Skeletal muscle tissue (tissue), 3 donors: ENCODE measurements at regions not wholly inside any gene's neighbourhood (a gene's known extent, or its start where the extent isn't known, plus 50 kb on each side); places are given as distances from the start of the nearest gene placed in this dataset.

ENCODE experiments used
- H3K27ac ChIP-seq: one replicate; pipeline ENCODE4 v1.7.0; 2013; ENCODE audit warnings: mild to moderate bottlenecking, low read depth, low read length, inconsistent platforms
- H3K27me3 ChIP-seq, 3 donors: one replicate each; pipeline ENCODE4 v1.7.0; 2013; ENCODE audit warnings: low read length in 3 of 3; ENCODE audit not compliant: control insufficient read depth in 3 of 3, insufficient read depth in 3 of 3
- H3K36me3 ChIP-seq, 3 donors: one replicate each; pipeline ENCODE4 v1.7.0; 2013; ENCODE audit warnings: low read length in 3 of 3; ENCODE audit not compliant: control insufficient read depth in 3 of 3, insufficient read depth in 3 of 3
- H3K4me1 ChIP-seq, 3 donors: one replicate each; pipeline ENCODE4 v1.7.0; 2013; ENCODE audit warnings: low read length in 3 of 3, mild to moderate bottlenecking in 3 of 3; ENCODE audit not compliant: control insufficient read depth in 3 of 3, insufficient read depth in 3 of 3
- H3K4me3 ChIP-seq, 3 donors: one replicate each; pipeline ENCODE4 v1.7.0; 2013; ENCODE audit warnings: low read length in 3 of 3
- H3K9ac ChIP-seq, 3 donors: one replicate each; pipeline ENCODE4 v1.7.0; 2013; ENCODE audit warnings: low read length in 3 of 3, mild to moderate bottlenecking in 3 of 3, moderate library complexity in 2 of 3, low read depth in 1 of 3
- H3K9me3 ChIP-seq, 3 donors: one replicate each; pipeline ENCODE4 v1.7.0; 2013; ENCODE audit warnings: low read length in 3 of 3; ENCODE audit not compliant: control insufficient read depth in 3 of 3
- donor health status: Osteomylitis.

- H3K4me1 ChIP-seq: no peaks in the 10 kb centered on the region
- H3K27me3 ChIP-seq: no peaks in the 10 kb centered on the region
- no peaks in the 10 kb centered on the region for H3K9me3 ChIP-seq
- no peak overlapping the region for H3K27ac ChIP-seq
- H3K9ac ChIP-seq: no peak overlapping the region
- H3K4me3 ChIP-seq: no peak overlapping the region
- no peaks in the 10 kb centered on the region for H3K36me3 ChIP-seq
These were observed 89.2 kb upstream of the SEMA3A start for GRCh38 chr7:84283798-84284197.

GRCh38 chr7:84281518-84281917 is 86.9 kb upstream of the SEMA3A start:
- no peak overlapping the region for H3K9ac ChIP-seq
- no peaks in the 10 kb centered on the region for H3K9me3 ChIP-seq
- no peaks in the 10 kb centered on the region for H3K27me3 ChIP-seq
- no peak overlapping the region for H3K4me3 ChIP-seq
- H3K4me1 ChIP-seq: no peaks in the 10 kb centered on the region
- no peak overlapping the region for H3K27ac ChIP-seq
- H3K36me3 ChIP-seq: no peaks in the 10 kb centered on the region

GRCh38 chr7:84277628-84278224 is 83.1 kb upstream of the SEMA3A start:
- no peaks in the 10 kb centered on the region for H3K27me3 ChIP-seq

DNA sequence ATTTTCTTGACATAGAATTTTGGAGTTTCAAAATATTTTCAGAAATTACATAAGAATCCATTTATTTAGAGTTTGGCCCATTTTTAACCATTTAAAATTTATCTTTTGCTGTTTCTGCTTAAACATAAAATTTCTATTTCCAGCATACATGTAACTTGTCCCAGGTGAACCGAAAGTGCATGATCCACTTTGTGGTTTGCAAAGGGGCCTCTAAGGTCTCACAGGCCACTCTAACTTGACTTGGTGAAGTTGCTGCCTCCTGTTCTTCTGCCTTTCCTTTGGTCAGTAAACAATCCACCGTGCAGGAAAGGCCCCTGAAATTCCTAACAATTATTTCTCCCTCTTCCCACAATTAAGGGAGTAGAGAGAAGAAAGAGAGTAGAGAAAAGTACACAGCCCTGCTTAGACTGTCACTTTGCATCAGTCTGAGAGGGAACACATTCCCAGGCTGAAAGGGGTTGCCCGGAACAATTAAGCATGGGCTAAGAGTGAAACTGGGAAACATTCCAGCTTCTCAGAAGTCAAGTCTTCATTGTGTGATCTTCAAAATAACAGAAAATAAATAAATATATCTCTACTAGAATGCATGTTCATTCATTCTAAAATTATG is 79.5 kb upstream of the SEMA3A start:
- Histone ChIP-seq H3K36me3 (no peaks in the 10 kb centered on the region), H3K27me3 (no peaks in the 10 kb centered on the region), H3K9me3 (no peaks in the 10 kb centered on the region), H3K9ac (no peak overlapping the region), H3K4me1 (no peaks in the 10 kb centered on the region), H3K4me3 (no peak overlapping the region), H3K27ac (no peak overlapping the region)

More at GRCh38 chr7:84277628-84278224, 83.1 kb upstream of the SEMA3A start:
- no peak overlapping the region for H3K4me3 ChIP-seq
- H3K9ac ChIP-seq: no peak overlapping the region
- no peak overlapping the region for H3K27ac ChIP-seq
- no peaks in the 10 kb centered on the region for H3K4me1 ChIP-seq
- H3K9me3 ChIP-seq: no peaks in the 10 kb centered on the region
- H3K36me3 ChIP-seq: no peaks in the 10 kb centered on the region

DNA sequence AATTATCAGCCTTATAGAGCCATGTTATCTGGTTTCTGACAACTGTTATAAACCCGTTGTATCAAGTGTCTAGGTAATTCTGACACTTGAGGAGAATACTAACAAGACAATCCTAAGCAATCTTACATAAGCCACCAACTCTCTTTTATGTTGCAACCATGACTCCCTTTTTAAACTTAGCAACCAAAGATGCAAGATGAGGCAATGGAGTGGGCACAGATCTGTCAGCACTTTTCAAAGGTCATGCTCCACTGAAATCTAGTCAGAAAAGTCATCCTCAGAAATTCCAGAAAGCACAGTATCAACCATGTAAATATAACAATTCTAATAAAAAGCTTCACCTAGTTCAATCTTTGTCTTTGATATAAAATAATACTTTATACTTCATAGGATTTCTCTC is 77.0 kb upstream of the SEMA3A start:
- Histone ChIP-seq H3K4me3 (no peak overlapping the region), H3K27ac (no peak overlapping the region), H3K4me1 (no peaks in the 10 kb centered on the region)

DNA sequence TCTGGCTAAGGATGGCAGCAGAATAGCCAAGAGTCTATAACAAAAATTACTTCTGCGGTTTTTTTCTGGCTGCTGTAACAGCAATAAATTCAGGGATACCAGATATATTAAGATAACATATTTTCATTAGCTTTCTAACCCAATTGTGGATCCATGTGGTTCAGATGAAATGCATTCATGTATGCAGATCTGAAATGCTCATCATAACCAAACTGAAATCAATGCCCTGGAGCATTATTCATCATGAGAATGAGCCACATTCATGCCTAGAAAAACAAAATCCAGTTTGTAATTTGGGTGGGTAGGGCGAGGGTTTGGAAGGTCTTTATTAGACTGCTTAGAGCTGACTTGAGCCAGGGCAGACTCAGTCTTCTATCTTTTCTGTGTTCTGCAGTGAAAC is 69.8 kb upstream of the SEMA3A start:
- H3K27ac ChIP-seq: no peak overlapping the region
- H3K27me3 ChIP-seq: no peaks in the 10 kb centered on the region
- H3K36me3 ChIP-seq: no peaks in the 10 kb centered on the region
- no peaks in the 10 kb centered on the region for H3K9me3 ChIP-seq
- no peaks in the 10 kb centered on the region for H3K4me1 ChIP-seq
- no peak overlapping the region for H3K9ac ChIP-seq
- no peak overlapping the region for H3K4me3 ChIP-seq

More for the DNA sequence above, 77.0 kb upstream of the SEMA3A start:
- H3K27me3 ChIP-seq: no peaks in the 10 kb centered on the region
- no peaks in the 10 kb centered on the region for H3K9me3 ChIP-seq
- no peak overlapping the region for H3K9ac ChIP-seq
- H3K36me3 ChIP-seq: no peaks in the 10 kb centered on the region

- Histone ChIP-seq H3K36me3 (no peaks in the 10 kb centered on the region), H3K9me3 (no peaks in the 10 kb centered on the region), H3K27me3 (no peaks in the 10 kb centered on the region), H3K9ac (no peak overlapping the region), H3K4me1 (no peaks in the 10 kb centered on the region), H3K4me3 (no peak overlapping the region), H3K27ac (no peak overlapping the region)
These were observed 68.5 kb upstream of the SEMA3A start for GRCh38 chr7:84263106-84263505.

DNA sequence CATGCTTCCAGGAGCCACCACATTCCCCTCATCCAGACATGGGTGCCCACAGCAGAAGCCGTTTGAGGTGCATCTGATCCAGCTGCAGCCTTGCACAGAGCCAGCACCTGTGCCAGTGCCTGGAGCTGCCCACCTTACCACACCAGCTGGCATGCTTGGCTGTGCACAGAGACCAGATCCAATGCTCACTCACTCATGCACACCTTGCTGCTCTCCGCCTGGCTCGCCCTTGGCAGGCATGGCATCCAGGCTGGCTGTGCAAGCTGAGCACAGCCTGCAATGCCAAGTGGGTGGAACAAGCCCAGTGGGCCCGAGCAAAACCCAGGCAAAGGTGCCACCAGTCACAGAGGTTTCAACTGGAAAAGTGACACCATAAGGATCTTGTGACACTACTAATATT is 66.9 kb upstream of the SEMA3A start:
- no peaks in the 10 kb centered on the region for H3K4me1 ChIP-seq
- no peaks in the 10 kb centered on the region for H3K36me3 ChIP-seq
- no peak overlapping the region for H3K4me3 ChIP-seq
- H3K27me3 ChIP-seq: no peaks in the 10 kb centered on the region
- no peaks in the 10 kb centered on the region for H3K9me3 ChIP-seq
- no peak overlapping the region for H3K27ac ChIP-seq
- no peak overlapping the region for H3K9ac ChIP-seq

DNA sequence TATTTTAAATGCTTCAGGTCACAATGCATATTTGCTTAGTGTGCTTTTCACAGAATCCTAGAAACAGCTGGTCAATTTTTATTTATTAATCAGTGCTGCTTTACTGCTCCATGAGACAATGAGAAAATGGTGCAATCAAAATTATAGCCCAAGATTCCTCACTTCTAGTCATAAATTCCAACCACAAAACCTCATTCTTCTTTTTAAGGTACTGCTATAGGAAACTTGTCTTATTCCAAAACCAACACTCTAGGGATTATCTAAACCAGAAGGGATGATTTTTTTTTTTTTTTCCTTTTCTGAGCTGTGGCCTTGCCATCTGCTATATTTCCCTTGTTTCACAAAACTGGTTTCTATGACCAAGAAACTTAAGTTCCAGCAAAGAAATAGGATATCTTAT is 64.0 kb upstream of the SEMA3A start:
- no peak overlapping the region for H3K4me3 ChIP-seq
- H3K27me3 ChIP-seq: no peaks in the 10 kb centered on the region
- H3K9me3 ChIP-seq: no peaks in the 10 kb centered on the region
- H3K27ac ChIP-seq: no peak overlapping the region
- no peak overlapping the region for H3K9ac ChIP-seq
- H3K4me1 ChIP-seq: no peaks in the 10 kb centered on the region
- H3K36me3 ChIP-seq: no peaks in the 10 kb centered on the region

- no peak overlapping the region for H3K9ac ChIP-seq
- no peaks in the 10 kb centered on the region for H3K27me3 ChIP-seq
- no peak overlapping the region for H3K27ac ChIP-seq
- H3K9me3 ChIP-seq: no peaks in the 10 kb centered on the region
- H3K36me3 ChIP-seq: no peaks in the 10 kb centered on the region
- no peaks in the 10 kb centered on the region for H3K4me1 ChIP-seq
- no peak overlapping the region for H3K4me3 ChIP-seq
These were observed 62.0 kb upstream of the SEMA3A start for GRCh38 chr7:84256571-84256971.
